ENCODE measurements at regions not wholly inside any gene's neighbourhood (a gene's known extent, or its start where the extent isn't known, plus 50 kb on each side); places are given as distances from the start of the nearest gene placed in this dataset.

DNA sequence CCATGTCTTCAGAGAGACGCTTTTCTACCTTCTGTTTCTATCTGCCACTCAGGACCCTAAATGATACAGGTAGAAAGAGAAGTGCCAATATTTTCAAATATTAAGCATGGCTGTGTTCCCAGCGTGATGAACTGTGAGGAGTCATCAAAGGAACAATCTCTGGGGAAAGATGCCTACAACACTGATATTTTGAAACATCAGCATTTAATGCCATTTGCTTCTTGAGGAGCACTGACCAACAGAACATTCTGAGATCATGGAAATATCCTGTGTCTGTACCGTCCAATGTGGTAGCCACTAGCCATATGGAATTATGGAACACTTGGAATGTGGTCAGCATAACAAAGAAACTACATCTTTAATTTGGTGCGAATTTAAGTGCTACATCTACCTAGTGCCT is 117.9 kb upstream of the COL6A5 start:
- ATAC-seq (replicated peaks in 1 of 2) = no peak
- H3K9me3 Mint-ChIP-seq = no peaks in the 10 kb centered on the region

DNA sequence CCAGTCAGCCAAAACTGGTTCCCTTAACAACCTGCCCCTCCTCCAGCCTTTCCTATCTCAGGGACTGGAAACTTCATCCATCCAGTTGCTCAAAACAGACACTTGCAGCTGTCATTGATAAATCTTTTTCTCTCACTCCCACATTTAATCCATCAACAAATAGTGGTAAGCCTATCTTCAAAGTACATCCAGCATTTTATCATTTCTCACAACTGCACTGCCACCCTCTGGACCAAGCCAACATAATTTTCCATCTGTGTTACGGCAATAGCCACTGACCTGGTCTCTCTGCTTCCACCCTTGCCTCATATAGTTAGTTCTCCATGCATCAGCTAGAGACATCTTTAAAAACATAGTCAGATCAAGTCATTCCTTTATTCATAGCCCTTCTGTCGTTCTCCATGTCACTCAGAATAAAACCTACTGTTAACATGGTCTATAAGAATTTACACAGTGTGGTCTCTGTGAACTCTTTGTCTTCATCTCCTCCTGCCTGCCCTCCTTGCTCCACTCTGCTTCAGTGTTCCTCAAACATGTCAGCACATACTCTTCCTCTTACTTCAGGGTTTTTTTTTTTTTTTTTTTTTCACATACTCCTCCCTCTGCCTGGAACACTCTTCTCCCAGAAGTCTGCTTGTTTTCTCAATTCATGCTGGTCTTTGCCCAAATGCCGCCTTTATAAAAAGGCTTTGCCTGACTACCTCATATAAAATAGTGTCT is 102.5 kb upstream of the COL6A5 start:
- no peak overlapping the region for H3K4me3 Mint-ChIP-seq
- DNase-seq = no peak

More for the DNA sequence above, 117.9 kb upstream of the COL6A5 start:
- DNase-seq = no peak
- no peaks in the 10 kb centered on the region for H3K36me3 Mint-ChIP-seq (ENCODE audit: insufficient read depth in 2 of 2)
- H3K4me1 Mint-ChIP-seq (ENCODE audit: low read depth) = no peaks in the 10 kb centered on the region
- H3K27ac Mint-ChIP-seq = no peak overlapping the region
- no peaks in the 10 kb centered on the region for H3K27me3 Mint-ChIP-seq (ENCODE audit: low read depth)
- no peak overlapping the region for H3K4me3 Mint-ChIP-seq

GRCh38 chr3:130243808-130244207 is 101.7 kb upstream of the COL6A5 start:
- Mint-ChIP-seq H3K36me3 (ENCODE audit: insufficient read depth in 2 of 2) (no peaks in the 10 kb centered on the region), H3K9me3 (no peaks in the 10 kb centered on the region), H3K4me3 (no peak overlapping the region), H3K4me1 (ENCODE audit: low read depth) (no peaks in the 10 kb centered on the region), H3K27me3 (ENCODE audit: low read depth) (no peaks in the 10 kb centered on the region), H3K27ac (no peak overlapping the region)
- ATAC-seq (replicated peaks in 1 of 2) (no peak), DNase-seq (no peak)

More for the DNA sequence above, 102.5 kb upstream of the COL6A5 start:
- no peak overlapping the region for H3K27ac Mint-ChIP-seq
- no peak for ATAC-seq (replicated peaks in 1 of 2)
- H3K27me3 Mint-ChIP-seq (ENCODE audit: low read depth) = no peaks in the 10 kb centered on the region
- no peaks in the 10 kb centered on the region for H3K36me3 Mint-ChIP-seq (ENCODE audit: insufficient read depth in 2 of 2)
- no peaks in the 10 kb centered on the region for H3K4me1 Mint-ChIP-seq (ENCODE audit: low read depth)
- H3K9me3 Mint-ChIP-seq = no peaks in the 10 kb centered on the region

- H3K4me3 Mint-ChIP-seq = no peak overlapping the region
- H3K36me3 Mint-ChIP-seq (ENCODE audit: insufficient read depth in 2 of 2) = no peaks in the 10 kb centered on the region
- H3K9me3 Mint-ChIP-seq = no peaks in the 10 kb centered on the region
- ATAC-seq (replicated peaks in 1 of 2) = no peak
- no peaks in the 10 kb centered on the region for H3K27me3 Mint-ChIP-seq (ENCODE audit: low read depth)
- no peak for DNase-seq
- no peak overlapping the region for H3K27ac Mint-ChIP-seq
- no peaks in the 10 kb centered on the region for H3K4me1 Mint-ChIP-seq (ENCODE audit: low read depth)
Measured at GRCh38 chr3:130250982-130251381, 94.5 kb upstream of the COL6A5 start.

- DNase-seq (no peak), ATAC-seq (replicated peaks in 1 of 2) (no peak)
- Mint-ChIP-seq H3K9me3 (no peaks in the 10 kb centered on the region), H3K4me3 (no peak overlapping the region), H3K4me1 (ENCODE audit: low read depth) (no peaks in the 10 kb centered on the region), H3K27ac (no peak overlapping the region), H3K27me3 (ENCODE audit: low read depth) (peaks cover 8% of the 10 kb centered on the region), H3K36me3 (ENCODE audit: insufficient read depth in 2 of 2) (no peaks in the 10 kb centered on the region)
Measured at GRCh38 chr3:130255442-130255841, 90.0 kb upstream of the COL6A5 start.

- no peaks in the 10 kb centered on the region for H3K36me3 Mint-ChIP-seq (ENCODE audit: insufficient read depth in 2 of 2)
- H3K9me3 Mint-ChIP-seq = no peaks in the 10 kb centered on the region
- H3K4me3 Mint-ChIP-seq = no peak overlapping the region
- ATAC-seq (replicated peaks in 1 of 2) = no peak
- H3K4me1 Mint-ChIP-seq (ENCODE audit: low read depth) = no peaks in the 10 kb centered on the region
- H3K27ac Mint-ChIP-seq = no peak overlapping the region
- H3K27me3 Mint-ChIP-seq (ENCODE audit: low read depth) = peaks cover 8% of the 10 kb centered on the region
- no peak for DNase-seq
Measured at GRCh38 chr3:130256821-130257340, 88.6 kb upstream of the COL6A5 start.

DNA sequence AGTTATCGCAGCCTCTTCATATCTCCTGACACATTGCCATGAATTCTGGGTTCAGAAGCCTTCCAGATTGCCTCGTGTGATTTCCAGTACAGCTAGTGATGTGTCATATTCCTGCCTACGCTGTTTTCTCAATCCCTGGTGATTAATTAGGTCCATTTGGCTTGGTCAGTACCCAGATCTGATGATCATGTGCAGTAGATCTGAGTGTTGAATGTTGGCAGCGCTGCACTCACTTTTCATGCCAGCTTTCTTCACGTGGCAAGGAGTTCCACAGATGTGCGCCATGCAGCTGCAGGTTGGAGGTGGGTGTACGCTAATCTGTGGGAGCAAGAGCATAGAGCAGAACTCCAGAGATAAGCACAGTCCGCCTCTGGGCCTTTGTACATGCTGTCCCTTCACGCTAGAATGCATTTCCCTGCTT is 86.9 kb upstream of the COL6A5 start:
- Mint-ChIP-seq H3K27me3 (ENCODE audit: low read depth) (peaks cover 8% of the 10 kb centered on the region), H3K36me3 (ENCODE audit: insufficient read depth in 2 of 2) (no peaks in the 10 kb centered on the region), H3K9me3 (no peaks in the 10 kb centered on the region), H3K4me3 (no peak overlapping the region), H3K27ac (no peak overlapping the region), H3K4me1 (ENCODE audit: low read depth) (no peaks in the 10 kb centered on the region)
- DNase-seq (no peak), ATAC-seq (replicated peaks in 1 of 2) (no peak)

DNA sequence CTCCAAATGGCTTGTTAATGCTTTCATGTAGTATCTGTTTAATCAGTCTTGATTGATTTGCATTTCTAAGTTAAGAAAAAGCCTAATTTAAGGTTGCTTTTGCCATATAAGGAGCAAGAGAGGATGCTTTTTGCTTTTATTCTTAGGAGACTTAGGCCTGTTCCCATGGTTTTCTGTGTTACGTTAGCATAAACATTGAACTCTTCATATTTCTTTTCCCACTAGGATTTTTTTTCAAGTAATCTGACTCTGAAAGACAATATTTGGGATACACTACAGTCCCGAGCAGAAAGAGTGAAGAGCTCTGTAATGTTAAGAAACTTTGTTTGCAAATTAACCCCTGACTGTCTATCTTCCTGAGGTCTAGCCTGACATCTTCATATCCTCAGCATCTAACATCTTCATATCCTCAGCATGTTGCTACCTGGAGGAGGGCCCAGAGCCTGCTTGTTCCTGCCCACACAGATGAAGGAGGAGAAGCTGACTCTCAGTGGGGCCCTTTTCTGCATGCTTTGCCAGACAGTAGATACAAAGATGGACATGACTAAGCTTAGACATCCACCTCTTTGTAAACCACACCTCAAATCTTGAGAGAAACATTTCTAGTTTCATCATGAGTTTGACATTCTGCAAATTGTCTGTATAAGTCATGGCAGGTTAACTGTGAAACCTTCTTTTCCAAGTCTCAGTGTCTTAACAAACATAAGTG is 86.2 kb upstream of the COL6A5 start:
- H3K27ac Mint-ChIP-seq = no peak overlapping the region
- peaks cover 8% of the 10 kb centered on the region for H3K27me3 Mint-ChIP-seq (ENCODE audit: low read depth)
- DNase-seq = peak; percentile 8
- no peaks in the 10 kb centered on the region for H3K4me1 Mint-ChIP-seq (ENCODE audit: low read depth)
- H3K36me3 Mint-ChIP-seq (ENCODE audit: insufficient read depth in 2 of 2) = no peaks in the 10 kb centered on the region
- no peaks in the 10 kb centered on the region for H3K9me3 Mint-ChIP-seq
- no peak overlapping the region for H3K4me3 Mint-ChIP-seq
- ATAC-seq (replicated peaks in 1 of 2) = peak; percentile 81 to 85

- Mint-ChIP-seq H3K36me3 (ENCODE audit: insufficient read depth in 2 of 2) (no peaks in the 10 kb centered on the region), H3K27ac (no peak overlapping the region), H3K27me3 (ENCODE audit: low read depth) (peaks cover 8% of the 10 kb centered on the region), H3K4me1 (ENCODE audit: low read depth) (no peaks in the 10 kb centered on the region), H3K4me3 (no peak overlapping the region), H3K9me3 (no peaks in the 10 kb centered on the region)
- DNase-seq = no peak
- no peak for ATAC-seq (replicated peaks in 1 of 2)
Measured at GRCh38 chr3:130260918-130261317, 84.6 kb upstream of the COL6A5 start.

DNA sequence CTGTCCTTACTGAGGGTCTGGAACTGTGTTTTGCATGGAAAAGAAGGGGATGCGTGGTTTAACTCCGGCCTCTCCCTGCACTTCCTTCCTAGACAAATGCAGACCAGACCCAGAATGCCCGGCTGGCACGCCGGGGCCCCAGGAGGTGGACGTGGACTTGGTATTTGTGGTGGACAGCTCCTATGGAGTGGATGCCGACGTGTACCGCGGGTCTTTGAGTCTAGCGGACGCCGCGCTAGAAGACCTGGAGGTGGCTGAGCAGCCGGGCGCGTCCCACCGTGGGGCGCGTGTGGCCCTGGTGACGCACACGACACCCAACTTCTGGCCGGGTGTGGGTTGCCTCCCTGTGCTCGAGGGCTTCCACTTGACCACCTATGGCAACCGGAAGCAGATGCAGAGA is 81.8 kb upstream of the COL6A5 start:
- DNase-seq (no peak), ATAC-seq (replicated peaks in 1 of 2) (no peak)
- Mint-ChIP-seq H3K36me3 (ENCODE audit: insufficient read depth in 2 of 2) (no peaks in the 10 kb centered on the region), H3K4me3 (no peak overlapping the region), H3K27me3 (ENCODE audit: low read depth) (peaks cover 6% of the 10 kb centered on the region), H3K4me1 (ENCODE audit: low read depth) (no peaks in the 10 kb centered on the region), H3K27ac (no peak overlapping the region), H3K9me3 (no peaks in the 10 kb centered on the region)

DNA sequence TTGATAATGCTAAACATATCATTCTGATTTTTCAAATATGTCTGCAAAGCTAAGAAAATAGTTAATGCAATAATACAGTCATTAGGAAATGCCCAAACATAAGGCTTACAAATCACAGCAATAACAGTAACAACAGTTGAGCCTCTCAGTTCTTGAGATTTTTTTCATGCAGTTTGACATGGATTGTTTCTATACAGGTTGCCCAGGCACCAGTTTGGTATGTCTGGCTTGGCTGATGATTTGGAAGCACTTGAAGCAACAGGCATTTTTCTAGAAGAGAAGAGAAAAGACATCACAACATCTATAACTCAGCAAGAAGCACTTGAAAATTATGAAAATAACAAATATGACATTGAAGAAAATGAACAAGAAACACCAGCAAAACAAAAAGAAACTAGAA is 78.7 kb upstream of the COL6A5 start:
- Mint-ChIP-seq H3K36me3 (ENCODE audit: insufficient read depth in 2 of 2) (no peaks in the 10 kb centered on the region), H3K27me3 (ENCODE audit: low read depth) (peaks cover 16% of the 10 kb centered on the region), H3K27ac (no peak overlapping the region), H3K4me1 (ENCODE audit: low read depth) (no peaks in the 10 kb centered on the region), H3K9me3 (no peaks in the 10 kb centered on the region), H3K4me3 (no peak overlapping the region)
- ATAC-seq (replicated peaks in 1 of 2) (no peak), DNase-seq (no peak)

DNA sequence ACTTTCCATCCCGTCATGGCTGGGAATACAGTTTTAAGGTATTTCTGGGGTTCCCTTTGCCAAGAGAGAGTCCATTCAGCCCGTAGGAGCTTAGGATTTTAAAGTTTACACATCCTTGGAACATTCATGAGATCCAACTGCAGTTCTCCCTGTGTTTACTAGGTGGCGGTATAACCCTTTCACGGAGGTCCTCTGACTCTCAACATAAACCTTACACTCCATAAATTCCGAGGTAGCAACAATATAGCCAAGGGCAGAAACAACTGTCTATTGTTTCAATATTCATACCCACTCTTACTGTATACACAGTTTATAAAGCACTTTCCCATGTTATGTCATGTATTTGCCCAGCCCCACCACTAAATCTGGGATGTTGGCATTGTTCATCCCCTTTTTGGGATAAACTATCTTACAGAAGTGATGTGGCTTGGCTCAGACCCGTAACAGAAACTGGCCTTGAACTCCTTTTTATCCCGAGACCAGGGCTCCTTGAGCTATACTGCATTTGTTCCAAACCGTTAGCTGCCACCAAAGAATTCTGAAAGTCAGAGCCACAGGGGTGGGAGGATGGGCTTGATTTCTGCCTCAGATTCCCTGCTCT is 69.2 kb upstream of the COL6A5 start:
- H3K27ac Mint-ChIP-seq = no peak overlapping the region
- no peaks in the 10 kb centered on the region for H3K4me1 Mint-ChIP-seq (ENCODE audit: low read depth)
- no peaks in the 10 kb centered on the region for H3K9me3 Mint-ChIP-seq
- H3K4me3 Mint-ChIP-seq = no peak overlapping the region
- no peaks in the 10 kb centered on the region for H3K36me3 Mint-ChIP-seq (ENCODE audit: insufficient read depth in 2 of 2)
- ATAC-seq (replicated peaks in 1 of 2) (peak; percentile 51 to 56), DNase-seq (peak in 1 of 2 donors; percentile 16)
- H3K27me3 Mint-ChIP-seq (ENCODE audit: low read depth) = peaks cover 7% of the 10 kb centered on the region

- H3K9me3 Mint-ChIP-seq = no peaks in the 10 kb centered on the region
- H3K36me3 Mint-ChIP-seq (ENCODE audit: insufficient read depth in 2 of 2) = no peaks in the 10 kb centered on the region
- H3K27me3 Mint-ChIP-seq (ENCODE audit: low read depth) = peaks cover 27% of the 10 kb centered on the region
- DNase-seq (no peak), ATAC-seq (replicated peaks in 1 of 2) (no peak)
- H3K4me3 Mint-ChIP-seq = no peak overlapping the region
- H3K27ac Mint-ChIP-seq = no peak overlapping the region
- no peaks in the 10 kb centered on the region for H3K4me1 Mint-ChIP-seq (ENCODE audit: low read depth)
Measured at GRCh38 chr3:130288670-130289069, 56.8 kb upstream of the COL6A5 start.

All from activated T-cell treated with anti-CD3 and anti-CD28 coated beads, Interleukin-2, amount 50 U/mL, for 72 hours (primary cell).